DMS 273 treated with DMSO at 0.1 percent for 48 hours (cell line): ENCODE measurements at regions not wholly inside any gene's neighbourhood (a gene's known extent, or its start where the extent isn't known, plus 50 kb on each side); places are given as distances from the start of the nearest gene placed in this dataset.

ENCODE experiments used
- DNase-seq: peaks from one replicate; lab custom pipeline; 2025; lab: John Stamatoyannopoulos, UW

- no peak for DNase-seq
These were observed 198.4 kb downstream of the CMPK2 start for GRCh38 chr2:6667326-6667725.

GRCh38 chr2:6671913-6672312 lies 193.8 kb downstream of the CMPK2 start:
- DNase-seq: no peak

- DNase-seq: no peak
These were observed 191.3 kb downstream of the CMPK2 start for GRCh38 chr2:6674381-6674780.

GRCh38 chr2:6675791-6676190 lies 189.9 kb downstream of the CMPK2 start:
- DNase-seq: no peak

GRCh38 chr2:6676241-6676640 lies 189.5 kb downstream of the CMPK2 start:
- DNase-seq: no peak

- no peak for DNase-seq
These were observed 188.9 kb downstream of the CMPK2 start for GRCh38 chr2:6676776-6677175.

GRCh38 chr2:6679471-6679870 lies 186.2 kb downstream of the CMPK2 start:
- DNase-seq: no peak

- no peak for DNase-seq
These were observed 182.2 kb downstream of the CMPK2 start for GRCh38 chr2:6683516-6683915.

GRCh38 chr2:6685447-6685846 lies 180.3 kb downstream of the CMPK2 start:
- DNase-seq: no peak

- DNase-seq: no peak
These were observed 173.7 kb downstream of the CMPK2 start for GRCh38 chr2:6692056-6692455.

- DNase-seq: no peak
These were observed 172.9 kb downstream of the CMPK2 start for GRCh38 chr2:6692819-6693218.

- no peak for DNase-seq
These were observed 171.2 kb downstream of the CMPK2 start for GRCh38 chr2:6694555-6694954.

- DNase-seq: no peak
These were observed 165.4 kb downstream of the CMPK2 start for GRCh38 chr2:6700335-6700734.

- no peak for DNase-seq
These were observed 161.6 kb downstream of the CMPK2 start for GRCh38 chr2:6704077-6704476.

- no peak for DNase-seq
These were observed 144.3 kb downstream of the CMPK2 start for GRCh38 chr2:6721395-6721794.

- no peak for DNase-seq
These were observed 143.1 kb downstream of the CMPK2 start for GRCh38 chr2:6722574-6722973.

GRCh38 chr2:6723865-6724604 lies 141.7 kb downstream of the CMPK2 start:
- no peak for DNase-seq

GRCh38 chr2:6724605-6725140 lies 141.0 kb downstream of the CMPK2 start:
- DNase-seq: no peak

GRCh38 chr2:6728156-6728555 lies 137.6 kb downstream of the CMPK2 start:
- DNase-seq: no peak

GRCh38 chr2:6730003-6730402 lies 135.7 kb downstream of the CMPK2 start:
- no peak for DNase-seq

- DNase-seq: no peak
These were observed 134.8 kb downstream of the CMPK2 start for GRCh38 chr2:6730649-6731532.

GRCh38 chr2:6739547-6739946 lies 126.2 kb downstream of the CMPK2 start:
- no peak for DNase-seq

GRCh38 chr2:6741229-6741628 lies 124.5 kb downstream of the CMPK2 start:
- DNase-seq: no peak
